HG02981 (cell line): ENCODE measurements at regions not wholly inside any gene's neighbourhood (a gene's known extent, or its start where the extent isn't known, plus 50 kb on each side); places are given as distances from the start of the nearest gene placed in this dataset.

ENCODE experiments used
- ATAC-seq: cut with Tn5 transposase; IDR thresholded peaks from one replicate; pipeline ENCODE4 v1.9.1; 2021; ENCODE audit warnings: mild to moderate bottlenecking, moderate library complexity; ENCODE audit not compliant: unreplicated experiment

DNA sequence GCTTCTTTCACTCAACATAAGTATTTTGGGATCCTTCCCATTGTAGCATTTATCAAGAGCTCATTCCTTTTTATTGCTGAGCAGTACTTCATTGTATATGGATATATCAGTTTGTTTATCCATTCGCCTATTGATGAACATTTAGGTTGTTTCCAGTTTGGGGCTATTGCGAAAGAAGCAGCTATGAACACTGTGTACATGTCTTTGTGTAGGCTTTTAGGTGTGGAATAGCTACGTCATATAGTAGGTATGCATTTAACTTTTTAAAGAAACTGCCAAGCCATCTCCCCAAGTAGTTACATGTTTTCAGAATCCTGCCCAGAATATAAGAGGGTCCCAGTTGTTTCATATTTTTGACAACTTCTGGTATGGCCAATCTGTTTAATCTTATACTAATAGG is 468.1 kb downstream of the IPMK start:
- no peak for ATAC-seq

DNA sequence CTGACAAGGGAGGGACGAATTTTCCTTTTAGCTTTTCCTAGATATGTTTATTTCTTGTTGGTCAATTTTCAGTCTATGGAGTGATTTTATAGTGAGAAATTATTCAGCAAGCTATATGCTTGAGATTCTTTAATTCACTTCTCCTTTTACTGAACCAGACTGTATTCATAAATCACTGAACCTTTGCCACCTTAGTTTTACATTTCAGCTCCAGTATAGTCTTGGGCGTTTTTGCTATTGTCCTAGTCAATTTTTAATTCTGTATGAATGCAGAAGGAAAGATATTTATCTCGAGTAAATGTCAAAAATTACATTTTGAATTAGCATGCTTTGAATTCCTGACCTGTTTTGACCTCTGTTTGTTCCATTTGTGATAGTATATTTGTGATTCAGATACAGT is 468.9 kb downstream of the IPMK start:
- ATAC-seq: no peak

DNA sequence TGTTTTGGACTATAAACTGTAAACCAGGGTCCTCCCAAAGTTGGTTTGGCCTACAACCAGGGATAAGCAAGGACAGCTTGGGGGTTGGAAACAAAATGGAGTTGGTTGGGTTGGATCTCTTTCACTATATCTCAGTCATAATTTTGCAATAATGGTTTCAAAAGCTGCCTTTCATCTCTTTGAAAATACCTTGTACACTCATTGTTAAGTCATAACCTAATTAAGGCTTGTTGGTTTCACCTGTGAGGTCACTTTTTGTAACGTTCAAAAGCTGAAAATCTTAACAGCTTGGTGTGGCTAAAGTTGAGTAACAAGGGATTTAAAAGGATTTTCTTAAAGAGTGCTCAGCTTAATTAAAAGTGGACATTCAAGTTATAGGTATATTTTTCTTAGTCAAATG is 476.1 kb downstream of the IPMK start:
- ATAC-seq: no peak

DNA sequence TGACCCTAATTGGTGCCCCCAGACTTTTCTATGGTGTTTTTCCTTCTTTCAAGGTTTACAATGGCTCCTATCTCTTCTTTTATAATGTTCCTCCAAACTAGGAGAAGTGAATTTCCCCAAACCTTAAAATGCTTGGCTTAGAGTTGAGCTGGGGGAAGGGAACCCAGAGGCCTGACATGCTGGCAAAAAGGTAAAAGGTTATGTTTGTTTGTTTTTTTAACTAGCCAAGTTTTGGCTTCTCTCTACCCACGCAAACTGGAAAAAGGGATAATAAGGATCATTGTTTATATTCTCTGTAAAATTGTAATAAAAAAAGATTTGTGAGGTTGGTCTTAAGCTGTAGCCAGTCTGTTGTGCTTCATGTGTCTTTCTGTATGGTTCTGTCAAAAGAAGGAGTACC is 477.0 kb downstream of the IPMK start:
- ATAC-seq: no peak

DNA sequence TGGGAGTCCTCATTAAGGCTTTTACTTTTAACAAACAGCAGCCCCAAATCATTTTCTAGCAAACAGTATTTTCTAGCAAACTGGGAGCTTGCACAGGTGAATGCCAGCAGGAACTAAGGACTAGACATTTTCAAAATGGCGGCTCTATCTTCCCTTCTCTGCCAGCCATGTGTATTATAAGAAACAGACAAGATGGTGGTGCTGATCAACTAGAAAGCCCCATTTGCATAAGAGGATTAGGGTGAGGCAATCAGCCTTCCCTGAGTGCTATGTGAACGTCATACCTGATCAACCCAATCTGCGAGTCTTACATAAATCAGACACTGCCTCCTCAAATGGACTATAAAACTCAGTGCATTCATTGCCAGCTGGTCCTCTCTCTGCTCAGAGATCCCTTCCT is 479.6 kb downstream of the IPMK start:
- no peak for ATAC-seq

DNA sequence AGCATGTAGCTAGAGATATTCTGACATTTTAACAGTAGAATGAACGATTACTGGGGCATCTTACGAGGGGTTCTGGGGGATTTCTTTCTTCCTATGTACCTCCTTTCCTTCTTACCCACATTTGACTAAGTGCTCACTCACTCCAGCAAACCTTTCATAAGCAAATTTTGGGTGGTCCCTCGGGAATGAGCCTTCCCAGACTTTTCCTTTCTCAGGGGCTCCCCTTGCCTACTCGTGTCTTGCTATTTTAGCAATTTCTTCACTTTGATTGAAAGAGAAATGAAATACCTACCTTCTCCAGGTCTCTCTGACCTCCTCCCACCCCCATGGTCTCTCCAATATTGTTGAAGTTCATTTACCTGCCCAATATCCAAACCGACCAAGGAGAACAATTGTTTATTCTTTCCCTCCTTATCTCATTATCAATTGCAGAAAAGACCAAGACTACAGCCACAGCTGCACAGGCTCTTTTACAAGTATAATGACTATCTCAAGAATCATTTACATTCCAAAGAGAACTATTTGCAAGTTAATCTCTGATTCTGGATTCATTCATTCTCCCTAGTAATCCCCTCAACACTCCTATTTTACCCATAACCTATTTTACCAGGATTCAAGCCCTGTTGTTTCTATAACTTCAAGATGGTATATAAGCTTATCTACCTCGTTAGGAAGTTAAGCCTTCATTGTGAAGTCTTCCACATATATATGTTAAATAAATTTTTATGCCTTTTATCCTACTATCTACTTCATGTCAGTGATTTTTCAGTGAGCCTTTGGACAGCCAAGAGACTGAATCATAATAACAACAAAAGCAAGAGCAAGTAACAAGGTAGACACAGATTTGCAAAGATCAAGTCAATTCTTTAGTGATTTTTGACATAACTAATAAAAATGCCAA is 480.6 kb downstream of the IPMK start:
- ATAC-seq: no peak

DNA sequence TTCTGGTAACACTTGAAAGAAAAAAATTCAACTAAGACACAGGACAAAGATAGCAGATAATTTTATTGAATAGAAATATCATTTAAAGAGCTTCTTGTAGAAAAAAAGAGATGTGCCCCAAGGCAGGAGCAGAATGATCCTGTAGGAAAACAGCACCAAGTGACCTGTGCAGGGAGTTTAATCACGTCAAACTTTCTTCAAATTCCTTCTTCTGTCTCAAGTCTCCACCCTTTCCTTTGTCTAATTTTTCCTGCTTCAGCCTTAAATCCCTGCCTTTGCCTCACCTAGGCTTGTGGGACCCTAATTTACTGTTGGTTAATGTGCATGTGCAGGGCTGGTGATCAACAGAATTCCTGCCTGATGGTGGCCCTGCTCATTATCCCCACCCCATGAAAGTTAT is 481.4 kb downstream of the IPMK start:
- ATAC-seq: no peak

DNA sequence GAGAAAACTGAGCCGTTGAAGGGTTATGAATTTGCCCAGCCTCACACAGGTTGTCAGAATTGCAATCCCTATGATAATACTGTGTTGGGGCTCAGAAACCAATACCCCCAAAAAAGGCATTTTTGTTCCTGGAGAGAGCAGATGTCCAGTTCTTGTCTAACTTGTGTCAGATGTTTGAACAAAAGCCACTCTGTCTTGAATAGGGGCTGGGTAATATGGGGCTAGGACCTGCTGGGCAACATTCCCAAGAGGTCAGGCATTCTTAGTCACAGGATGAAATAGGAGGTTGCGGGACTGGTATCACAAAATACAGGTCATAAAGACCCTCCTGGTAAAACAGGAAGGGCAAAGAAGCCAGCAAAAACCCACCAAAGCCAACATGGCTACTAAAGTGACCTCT is 482.1 kb downstream of the IPMK start:
- ATAC-seq: no peak

DNA sequence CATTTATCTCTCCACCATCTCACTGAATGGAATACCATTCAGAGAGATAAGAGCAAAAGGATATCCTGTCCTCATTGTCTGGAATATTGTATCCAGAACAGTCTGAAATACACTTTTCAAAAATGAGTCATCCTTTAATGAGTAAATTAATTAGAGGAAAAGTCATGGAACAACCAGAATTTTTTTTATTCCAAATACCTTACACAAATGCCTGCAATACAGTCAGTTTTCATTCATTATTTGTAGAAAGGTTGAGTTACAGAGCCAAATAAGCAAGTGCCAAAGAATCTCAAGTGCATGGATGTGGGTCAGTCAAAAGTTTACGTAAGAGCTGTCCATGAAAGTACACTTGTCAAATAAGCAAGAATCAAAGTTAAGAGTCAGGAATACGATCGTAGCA is 482.6 kb downstream of the IPMK start:
- no peak for ATAC-seq

DNA sequence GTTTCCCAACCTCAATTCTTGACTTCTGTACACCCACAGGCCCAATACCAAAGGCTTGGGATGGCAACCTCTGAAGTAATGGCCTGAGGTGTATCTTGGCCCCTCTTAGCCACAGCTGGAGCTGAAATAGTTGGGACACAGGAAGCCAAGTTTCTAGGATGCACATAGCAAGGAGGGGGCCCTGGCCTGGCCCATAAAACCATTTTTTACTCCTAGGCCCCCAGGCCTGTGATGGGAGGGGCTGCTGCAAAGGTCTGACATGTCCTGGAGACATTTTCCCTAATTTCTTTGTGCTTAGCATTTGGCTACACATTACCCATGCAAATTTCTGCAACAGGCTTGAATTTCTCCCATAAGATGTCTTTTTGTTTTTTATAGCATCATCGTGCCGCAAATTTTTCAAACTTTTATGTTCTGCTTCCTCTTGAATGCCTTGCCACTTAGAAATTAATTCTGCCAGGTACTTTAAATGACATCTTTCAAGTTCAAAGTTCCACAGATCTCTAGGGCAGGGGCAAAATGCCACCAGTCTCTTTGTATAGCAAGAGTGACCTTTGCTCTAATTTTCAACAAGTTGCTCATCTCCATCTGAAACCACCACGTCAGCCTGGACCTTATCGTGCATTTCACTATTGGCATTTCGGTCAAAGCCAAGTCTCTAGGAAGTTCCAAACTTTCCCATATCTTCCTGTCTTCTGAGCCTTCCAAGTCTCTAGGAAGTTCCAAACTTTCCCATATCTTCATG is 490.8 kb downstream of the IPMK start:
- ATAC-seq: no peak

DNA sequence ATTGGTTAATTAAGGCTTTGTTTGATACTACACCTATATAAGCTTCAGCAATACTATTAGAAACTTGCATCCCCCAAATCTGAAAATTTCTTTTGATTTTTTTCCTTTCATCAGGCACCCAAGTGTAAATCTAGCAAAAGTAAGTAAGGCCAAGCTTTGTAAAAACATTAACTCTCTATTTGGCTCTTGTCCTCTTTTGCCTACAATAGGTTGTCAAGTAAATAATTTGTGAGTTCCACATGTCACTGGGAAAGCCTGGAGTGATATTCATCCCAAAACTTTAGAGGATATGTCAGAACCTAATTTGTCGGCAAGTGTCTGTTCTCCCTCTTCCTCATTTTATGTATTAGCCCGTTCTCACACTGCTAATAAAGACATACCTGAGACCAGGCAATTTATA is 492.4 kb downstream of the IPMK start:
- no peak for ATAC-seq

DNA sequence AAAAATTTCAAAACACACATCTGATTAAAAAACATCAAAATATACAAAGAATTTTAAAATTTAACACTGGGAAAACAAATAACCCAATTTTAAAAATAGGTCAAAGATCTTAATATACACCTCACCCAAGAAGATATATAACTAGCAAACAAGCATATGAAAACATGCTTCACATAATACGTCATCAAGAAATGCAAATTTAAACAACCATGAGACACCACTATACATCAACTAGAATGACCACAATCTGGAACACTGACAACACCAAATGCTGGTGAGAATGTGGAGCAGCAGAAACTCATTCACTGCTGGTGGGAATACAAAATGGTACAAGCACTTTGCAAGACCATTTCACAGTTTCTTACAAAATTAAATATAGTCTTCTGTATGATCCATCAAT is 498.4 kb downstream of the IPMK start:
- no peak for ATAC-seq

DNA sequence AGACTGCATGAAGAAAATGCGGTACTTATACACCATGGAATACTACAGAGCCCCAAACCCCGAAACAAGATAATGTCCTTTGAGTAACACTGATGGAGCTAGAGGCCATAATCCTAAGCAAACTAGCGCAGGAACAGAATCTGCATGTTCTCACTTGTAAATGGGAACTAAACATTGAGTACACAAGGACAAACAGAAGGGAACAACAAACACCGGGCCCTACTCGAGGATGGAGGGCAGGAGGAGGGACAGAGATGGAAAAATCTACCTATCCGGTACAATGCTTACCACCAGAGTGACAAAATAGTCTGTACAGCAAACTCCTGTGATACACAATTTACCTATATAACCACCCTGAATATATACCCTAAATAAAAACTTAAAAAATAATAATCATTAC is 507.9 kb downstream of the IPMK start:
- ATAC-seq: no peak

DNA sequence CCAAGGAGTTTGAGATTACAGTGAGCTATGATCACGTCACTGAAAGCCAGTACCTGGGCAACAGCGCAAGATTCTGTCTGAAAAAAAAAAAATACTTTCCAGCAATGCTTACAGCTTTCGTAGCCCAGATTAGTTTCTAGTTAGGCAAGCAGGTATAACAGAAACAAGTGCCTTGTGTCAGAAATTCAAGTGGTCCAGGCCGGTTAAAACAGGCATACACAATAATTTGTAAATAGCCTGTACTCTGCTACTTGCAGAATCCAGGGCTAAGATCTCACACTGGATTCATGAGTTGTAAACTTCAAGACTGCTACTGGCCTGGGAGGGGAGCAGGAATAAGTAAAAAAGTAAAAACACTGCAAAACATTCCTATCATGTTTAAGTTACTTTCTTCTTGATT is 512.9 kb downstream of the IPMK start:
- ATAC-seq: no peak

DNA sequence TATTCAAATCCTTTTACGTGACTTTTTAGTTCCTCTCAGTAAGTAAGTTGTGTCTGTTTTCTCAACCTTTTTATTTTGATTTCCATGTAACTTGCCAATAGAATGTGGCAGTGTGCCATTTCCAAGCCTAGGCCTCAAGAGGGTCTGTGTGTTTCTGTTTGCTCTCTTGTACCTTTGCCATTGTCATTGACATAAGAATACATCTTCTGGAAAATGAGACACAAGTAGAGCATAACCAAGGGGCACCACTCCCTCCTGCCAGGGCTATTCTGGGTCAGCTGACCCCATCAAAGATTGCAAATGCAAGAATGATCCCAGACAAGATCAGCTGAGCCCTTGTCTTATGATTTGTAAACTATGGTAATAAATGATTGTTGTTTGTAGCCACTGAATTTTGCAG is 524.0 kb downstream of the IPMK start:
- no peak for ATAC-seq

DNA sequence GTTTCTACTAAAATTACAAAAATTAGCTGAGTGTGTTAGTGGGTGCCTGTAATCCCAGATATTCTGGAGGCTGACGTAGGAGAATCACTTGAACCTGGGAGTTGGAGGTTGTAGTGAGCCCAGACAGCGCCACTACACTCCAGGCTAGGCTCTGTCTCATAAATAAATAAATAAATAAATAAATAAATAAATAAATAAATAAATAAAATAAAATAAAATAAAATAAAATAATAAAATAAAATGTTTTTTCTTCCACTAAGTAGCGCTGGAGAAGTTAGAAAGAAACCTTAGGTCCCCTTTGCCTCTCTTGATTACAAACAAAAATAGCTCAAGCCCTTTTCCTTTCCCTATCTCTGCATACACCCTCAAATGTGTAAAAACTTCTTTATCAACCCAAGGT is 525.9 kb downstream of the IPMK start:
- ATAC-seq: no peak

DNA sequence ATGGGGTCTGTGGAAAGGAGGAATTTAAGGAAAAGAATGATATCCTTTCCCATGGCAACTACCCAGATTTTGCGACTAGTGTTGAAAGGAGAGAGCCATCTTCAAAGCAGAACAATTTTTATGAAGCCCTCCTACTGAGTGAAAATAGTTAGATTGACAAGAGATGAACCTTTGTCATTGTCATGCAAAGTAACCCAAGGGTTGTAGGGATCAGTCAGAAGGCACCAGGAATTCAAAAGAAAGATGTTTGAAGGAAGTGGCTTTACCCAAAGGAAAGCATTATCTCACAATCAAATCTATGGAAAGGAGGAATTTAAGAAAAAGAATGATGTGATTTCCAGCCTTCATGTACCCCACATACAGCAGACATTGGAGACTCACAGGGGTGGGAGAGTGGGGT is 544.4 kb downstream of the IPMK start:
- ATAC-seq: no peak

DNA sequence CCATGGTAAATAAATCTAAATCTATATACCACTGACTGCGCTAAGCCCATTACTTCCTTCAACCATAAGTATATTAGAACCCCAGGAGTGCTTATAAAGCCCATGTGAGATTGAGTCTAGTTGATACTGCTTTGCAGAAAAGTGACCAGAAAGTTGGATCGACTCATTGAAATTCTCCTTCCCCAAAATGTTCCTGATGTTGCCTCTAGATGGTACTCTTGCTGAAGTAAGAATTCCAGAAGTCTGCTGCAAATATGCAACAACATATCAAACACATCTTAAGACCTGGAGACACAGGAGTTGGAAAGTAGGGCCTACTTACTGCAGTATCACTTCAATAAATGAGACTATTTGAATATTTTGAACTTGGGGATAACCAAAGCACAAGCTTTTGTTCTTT is 550.8 kb downstream of the IPMK start:
- no peak for ATAC-seq

DNA sequence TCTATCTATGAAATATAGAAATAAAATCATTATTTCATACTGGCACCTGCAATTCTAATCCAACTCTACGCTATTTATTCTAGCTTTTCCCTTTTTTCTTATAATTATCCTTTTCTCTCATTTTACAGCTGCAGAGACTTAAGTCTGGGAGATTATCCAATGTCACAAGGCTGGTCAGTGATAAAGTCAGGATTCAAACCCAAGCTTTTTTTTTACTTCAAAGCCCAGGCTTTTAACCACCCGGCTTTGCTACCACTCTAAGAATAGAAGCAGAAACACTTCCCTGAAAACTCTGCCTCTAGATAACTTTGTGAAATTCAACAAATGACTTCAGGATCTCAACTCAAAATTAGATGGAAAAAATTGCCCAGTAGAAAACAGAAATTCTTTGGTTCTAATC is 552.5 kb downstream of the IPMK start:
- no peak for ATAC-seq

DNA sequence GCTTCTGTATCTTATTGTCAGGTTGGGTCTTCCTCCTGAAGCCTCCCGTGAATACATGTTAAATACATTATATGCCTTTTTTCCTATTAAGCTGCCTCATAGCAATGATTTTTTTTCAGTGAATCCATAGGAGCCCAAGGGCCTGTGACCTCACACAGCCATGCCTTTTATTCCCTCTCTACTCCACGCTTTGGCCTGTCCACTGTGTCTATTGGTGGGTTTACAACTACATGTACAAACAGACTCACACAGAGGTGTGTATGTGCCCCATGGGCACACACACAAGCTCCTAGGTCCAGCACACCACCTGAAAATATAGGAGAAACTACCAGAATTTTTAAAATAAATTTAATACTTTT is 560.4 kb downstream of the IPMK start:
- no peak for ATAC-seq

DNA sequence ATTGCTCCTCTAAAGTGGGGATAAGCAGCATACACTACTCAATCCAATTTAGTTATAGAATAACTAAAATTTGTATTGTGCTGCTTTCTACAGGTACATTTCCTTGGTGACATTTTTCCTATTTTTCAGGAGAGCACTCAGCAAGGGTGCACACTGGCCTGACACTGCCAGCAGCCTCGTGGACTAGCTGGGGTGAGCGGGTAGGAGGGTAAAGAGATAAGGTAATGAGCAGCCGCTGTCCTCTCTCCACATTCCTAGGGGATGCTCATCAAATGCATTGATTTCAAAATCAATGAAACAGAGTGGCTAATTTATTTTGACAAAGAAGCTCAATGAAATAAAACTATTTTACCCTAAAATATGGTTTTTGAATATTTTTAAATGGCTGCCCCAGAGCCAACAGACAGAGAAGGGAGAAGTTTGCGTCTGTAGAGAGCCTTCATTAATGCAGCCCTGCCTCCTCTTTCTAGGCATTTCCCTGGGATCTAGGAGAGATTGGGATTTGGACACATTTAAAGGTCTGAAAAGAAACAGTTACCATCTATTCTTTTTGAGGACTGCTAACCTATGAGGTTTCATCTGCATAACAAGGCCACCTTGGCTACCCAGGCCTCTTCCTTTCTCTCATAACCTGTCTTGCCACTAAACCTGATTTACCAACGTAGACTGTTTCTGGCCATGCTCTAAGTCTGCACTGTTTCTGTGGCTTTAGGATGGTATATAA is 561.0 kb downstream of the IPMK start:
- ATAC-seq: no peak

DNA sequence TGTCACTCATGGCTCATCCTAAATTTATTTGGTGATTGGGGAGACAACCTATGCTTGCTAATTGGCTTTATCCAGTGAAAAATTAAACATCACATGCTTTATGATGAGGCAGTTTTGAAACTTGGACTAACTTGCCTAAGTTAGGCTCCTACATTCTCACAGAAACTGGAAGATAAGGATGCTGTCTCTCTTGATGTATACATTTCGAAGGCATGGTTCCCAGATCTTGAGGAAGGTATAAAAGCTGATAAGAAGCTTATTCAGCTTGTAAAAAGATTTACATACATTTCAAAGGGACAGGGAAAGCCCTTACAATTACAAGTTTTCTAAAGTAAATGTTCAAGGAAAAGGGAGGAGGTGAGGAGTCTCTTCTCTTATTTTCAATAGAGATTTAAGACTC is 561.7 kb downstream of the IPMK start:
- no peak for ATAC-seq
